ENCODE measurements at regions not wholly inside any gene's neighbourhood (a gene's known extent, or its start where the extent isn't known, plus 50 kb on each side); places are given as distances from the start of the nearest gene placed in this dataset.

- no peak overlapping the region for H3K27ac ChIP-seq (ENCODE audit: low read depth, low read length)
- H3K27me3 ChIP-seq (ENCODE audit: insufficient read depth, low read length), result no peaks in the 10 kb centered on the region
- no peaks in the 10 kb centered on the region for H3K36me3 ChIP-seq (ENCODE audit: insufficient read depth, low read length)
- no peak overlapping the region for H3K4me3 ChIP-seq (ENCODE audit: low read depth, low read length)
- H3K4me1 ChIP-seq (ENCODE audit: control insufficient read depth, insufficient read depth, low read length, unreplicated experiment), result no peaks in the 10 kb centered on the region
- H3K79me2 ChIP-seq (ENCODE audit: control insufficient read depth, insufficient read depth, low read length, unreplicated experiment), result no peaks in the 10 kb centered on the region
- H2AFZ ChIP-seq (ENCODE audit: low read length, unreplicated experiment), result no peak overlapping the region
These were observed 490.1 kb upstream of the ATP11B start for GRCh38 chr3:182303169-182303568.

GRCh38 chr3:182305881-182306665 is 487.2 kb upstream of the ATP11B start:
- Histone ChIP-seq H2AFZ (ENCODE audit: low read length, unreplicated experiment) (no peak overlapping the region), H3K27me3 (ENCODE audit: insufficient read depth, low read length) (no peaks in the 10 kb centered on the region), H3K36me3 (ENCODE audit: insufficient read depth, low read length) (no peaks in the 10 kb centered on the region), H3K27ac (ENCODE audit: low read depth, low read length) (no peak overlapping the region), H3K4me3 (ENCODE audit: low read depth, low read length) (no peak overlapping the region), H3K79me2 (ENCODE audit: control insufficient read depth, insufficient read depth, low read length, unreplicated experiment) (no peaks in the 10 kb centered on the region), H3K4me1 (ENCODE audit: control insufficient read depth, insufficient read depth, low read length, unreplicated experiment) (no peaks in the 10 kb centered on the region)

- Histone ChIP-seq H3K36me3 (ENCODE audit: insufficient read depth, low read length) (no peaks in the 10 kb centered on the region), H3K79me2 (ENCODE audit: control insufficient read depth, insufficient read depth, low read length, unreplicated experiment) (no peaks in the 10 kb centered on the region), H3K4me3 (ENCODE audit: low read depth, low read length) (no peak overlapping the region), H3K4me1 (ENCODE audit: control insufficient read depth, insufficient read depth, low read length, unreplicated experiment) (no peaks in the 10 kb centered on the region), H3K27ac (ENCODE audit: low read depth, low read length) (no peak overlapping the region), H3K27me3 (ENCODE audit: insufficient read depth, low read length) (no peaks in the 10 kb centered on the region), H2AFZ (ENCODE audit: low read length, unreplicated experiment) (no peak overlapping the region)
These were observed 485.0 kb upstream of the ATP11B start for GRCh38 chr3:182308328-182308727.

- H3K4me3 ChIP-seq (ENCODE audit: low read depth, low read length), result no peak overlapping the region
- H2AFZ ChIP-seq (ENCODE audit: low read length, unreplicated experiment), result no peak overlapping the region
- no peaks in the 10 kb centered on the region for H3K27me3 ChIP-seq (ENCODE audit: insufficient read depth, low read length)
- H3K36me3 ChIP-seq (ENCODE audit: insufficient read depth, low read length), result no peaks in the 10 kb centered on the region
- H3K79me2 ChIP-seq (ENCODE audit: control insufficient read depth, insufficient read depth, low read length, unreplicated experiment), result no peaks in the 10 kb centered on the region
- H3K27ac ChIP-seq (ENCODE audit: low read depth, low read length), result no peak overlapping the region
- no peaks in the 10 kb centered on the region for H3K4me1 ChIP-seq (ENCODE audit: control insufficient read depth, insufficient read depth, low read length, unreplicated experiment)
These were observed 484.2 kb upstream of the ATP11B start for GRCh38 chr3:182309120-182309519.

- Histone ChIP-seq H3K4me1 (ENCODE audit: control insufficient read depth, insufficient read depth, low read length, unreplicated experiment) (no peaks in the 10 kb centered on the region), H3K36me3 (ENCODE audit: insufficient read depth, low read length) (no peaks in the 10 kb centered on the region), H3K4me3 (ENCODE audit: low read depth, low read length) (no peak overlapping the region), H2AFZ (ENCODE audit: low read length, unreplicated experiment) (no peak overlapping the region), H3K27me3 (ENCODE audit: insufficient read depth, low read length) (no peaks in the 10 kb centered on the region), H3K27ac (ENCODE audit: low read depth, low read length) (no peak overlapping the region), H3K79me2 (ENCODE audit: control insufficient read depth, insufficient read depth, low read length, unreplicated experiment) (no peaks in the 10 kb centered on the region)
These were observed 478.0 kb upstream of the ATP11B start for GRCh38 chr3:182315313-182315712.

GRCh38 chr3:182323126-182323700 is 470.1 kb upstream of the ATP11B start:
- no peak overlapping the region for H2AFZ ChIP-seq (ENCODE audit: low read length, unreplicated experiment)
- no peaks in the 10 kb centered on the region for H3K4me1 ChIP-seq (ENCODE audit: control insufficient read depth, insufficient read depth, low read length, unreplicated experiment)
- no peak overlapping the region for H3K27ac ChIP-seq (ENCODE audit: low read depth, low read length)
- no peaks in the 10 kb centered on the region for H3K79me2 ChIP-seq (ENCODE audit: control insufficient read depth, insufficient read depth, low read length, unreplicated experiment)
- H3K27me3 ChIP-seq (ENCODE audit: insufficient read depth, low read length), result no peaks in the 10 kb centered on the region
- H3K36me3 ChIP-seq (ENCODE audit: insufficient read depth, low read length), result no peaks in the 10 kb centered on the region
- H3K4me3 ChIP-seq (ENCODE audit: low read depth, low read length), result no peak overlapping the region

GRCh38 chr3:182323898-182324297 is 469.4 kb upstream of the ATP11B start:
- Histone ChIP-seq H3K27me3 (ENCODE audit: insufficient read depth, low read length) (no peaks in the 10 kb centered on the region), H3K4me1 (ENCODE audit: control insufficient read depth, insufficient read depth, low read length, unreplicated experiment) (no peaks in the 10 kb centered on the region)

GRCh38 chr3:182325213-182325950 is 467.9 kb upstream of the ATP11B start:
- H3K27me3 ChIP-seq (ENCODE audit: insufficient read depth, low read length), result no peaks in the 10 kb centered on the region
- H3K36me3 ChIP-seq (ENCODE audit: insufficient read depth, low read length), result no peaks in the 10 kb centered on the region
- H2AFZ ChIP-seq (ENCODE audit: low read length, unreplicated experiment), result no peak overlapping the region
- no peak overlapping the region for H3K4me3 ChIP-seq (ENCODE audit: low read depth, low read length)
- H3K79me2 ChIP-seq (ENCODE audit: control insufficient read depth, insufficient read depth, low read length, unreplicated experiment), result no peaks in the 10 kb centered on the region
- H3K27ac ChIP-seq (ENCODE audit: low read depth, low read length), result no peak overlapping the region
- no peaks in the 10 kb centered on the region for H3K4me1 ChIP-seq (ENCODE audit: control insufficient read depth, insufficient read depth, low read length, unreplicated experiment)

More at GRCh38 chr3:182323898-182324297, 469.4 kb upstream of the ATP11B start:
- no peaks in the 10 kb centered on the region for H3K36me3 ChIP-seq (ENCODE audit: insufficient read depth, low read length)
- H3K4me3 ChIP-seq (ENCODE audit: low read depth, low read length), result no peak overlapping the region
- no peak overlapping the region for H2AFZ ChIP-seq (ENCODE audit: low read length, unreplicated experiment)
- H3K79me2 ChIP-seq (ENCODE audit: control insufficient read depth, insufficient read depth, low read length, unreplicated experiment), result no peaks in the 10 kb centered on the region
- H3K27ac ChIP-seq (ENCODE audit: low read depth, low read length), result no peak overlapping the region

- Histone ChIP-seq H3K79me2 (ENCODE audit: control insufficient read depth, insufficient read depth, low read length, unreplicated experiment) (no peaks in the 10 kb centered on the region), H3K4me1 (ENCODE audit: control insufficient read depth, insufficient read depth, low read length, unreplicated experiment) (no peaks in the 10 kb centered on the region), H3K27ac (ENCODE audit: low read depth, low read length) (no peak overlapping the region), H2AFZ (ENCODE audit: low read length, unreplicated experiment) (no peak overlapping the region), H3K27me3 (ENCODE audit: insufficient read depth, low read length) (no peaks in the 10 kb centered on the region), H3K4me3 (ENCODE audit: low read depth, low read length) (no peak overlapping the region), H3K36me3 (ENCODE audit: insufficient read depth, low read length) (no peaks in the 10 kb centered on the region)
These were observed 466.1 kb upstream of the ATP11B start for GRCh38 chr3:182327196-182327681.

- no peaks in the 10 kb centered on the region for H3K36me3 ChIP-seq (ENCODE audit: insufficient read depth, low read length)
- H3K4me3 ChIP-seq (ENCODE audit: low read depth, low read length), result no peak overlapping the region
These were observed 462.7 kb upstream of the ATP11B start for GRCh38 chr3:182330646-182331045.

More at GRCh38 chr3:182330646-182331045, 462.7 kb upstream of the ATP11B start:
- Histone ChIP-seq H2AFZ (ENCODE audit: low read length, unreplicated experiment) (no peak overlapping the region), H3K27ac (ENCODE audit: low read depth, low read length) (no peak overlapping the region), H3K4me1 (ENCODE audit: control insufficient read depth, insufficient read depth, low read length, unreplicated experiment) (no peaks in the 10 kb centered on the region), H3K79me2 (ENCODE audit: control insufficient read depth, insufficient read depth, low read length, unreplicated experiment) (no peaks in the 10 kb centered on the region), H3K27me3 (ENCODE audit: insufficient read depth, low read length) (no peaks in the 10 kb centered on the region)
